ENCODE measurements at regions not wholly inside any gene's neighbourhood (a gene's known extent, or its start where the extent isn't known, plus 50 kb on each side); places are given as distances from the start of the nearest gene placed in this dataset.
"Not testable (repeated sequence)": the region's sequence is repeated elsewhere in the genome, so short reads cannot be mapped to it uniquely, and the experiment has no call there.

DNA sequence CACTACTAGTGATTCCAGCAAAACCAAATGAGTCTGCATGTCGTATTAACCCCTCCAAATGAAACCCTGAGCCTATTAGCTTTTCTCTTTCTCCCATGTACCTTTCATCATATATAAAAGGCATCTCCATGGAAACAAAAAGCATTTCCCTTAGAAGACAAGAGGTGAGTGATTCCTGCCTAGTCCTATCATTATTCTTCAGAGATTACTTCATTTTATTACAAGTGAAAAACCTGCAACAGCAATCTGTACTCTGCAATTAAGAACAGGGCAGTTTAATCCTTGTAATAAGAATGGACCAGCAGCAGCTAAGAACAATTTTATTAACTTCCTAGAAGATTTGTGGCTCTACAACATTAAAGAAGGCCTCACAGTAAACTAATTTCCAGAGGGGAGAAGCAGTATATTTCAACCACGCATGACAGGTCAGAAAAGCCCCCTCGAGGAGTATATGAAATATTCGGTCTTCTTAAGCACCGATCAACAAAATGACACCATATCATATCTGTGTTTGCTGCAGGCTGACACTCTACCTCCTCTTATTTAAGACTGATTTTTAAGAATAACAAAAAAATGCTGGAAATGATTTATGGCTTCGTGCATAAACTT, 132.3 kb upstream of the TFPI start:
- no peaks in the 10 kb centered on the region for H3K27me3 Mint-ChIP-seq
- no peak overlapping the region for H3K27ac Mint-ChIP-seq
- no peak for TF ChIP-seq CTCF (conservative IDR thresholded peaks at IDR 0.05)
- H3K4me1 Mint-ChIP-seq (ENCODE audit: unreplicated experiment), result no peaks in the 10 kb centered on the region
- H3K4me3 Mint-ChIP-seq, result no peak overlapping the region
- no peak for DNase-seq (ENCODE audit: extremely low spot score, unreplicated experiment)
- H3K9me3 Mint-ChIP-seq, result no peaks in the 10 kb centered on the region
- H3K36me3 Mint-ChIP-seq, result no peaks in the 10 kb centered on the region

GRCh38 chr2:187687585-187687984, 133.3 kb upstream of the TFPI start:
- Mint-ChIP-seq H3K4me3 (no peak overlapping the region), H3K4me1 (ENCODE audit: unreplicated experiment) (no peaks in the 10 kb centered on the region), H3K36me3 (no peaks in the 10 kb centered on the region), H3K27me3 (no peaks in the 10 kb centered on the region), H3K27ac (no peak overlapping the region), H3K9me3 (no peaks in the 10 kb centered on the region)
- TF ChIP-seq CTCF (conservative IDR thresholded peaks at IDR 0.05), result no peak
- DNase-seq (ENCODE audit: extremely low spot score, unreplicated experiment), result no peak

- Mint-ChIP-seq H3K9me3 (no peaks in the 10 kb centered on the region), H3K4me3 (no peak overlapping the region), H3K36me3 (no peaks in the 10 kb centered on the region), H3K27ac (no peak overlapping the region), H3K4me1 (ENCODE audit: unreplicated experiment) (no peaks in the 10 kb centered on the region), H3K27me3 (no peaks in the 10 kb centered on the region)
- no peak for DNase-seq (ENCODE audit: extremely low spot score, unreplicated experiment)
- TF ChIP-seq CTCF (conservative IDR thresholded peaks at IDR 0.05), result no peak
These were observed 135.1 kb upstream of the TFPI start for GRCh38 chr2:187689372-187689771.

GRCh38 chr2:187693923-187694322, 139.7 kb upstream of the TFPI start:
- Mint-ChIP-seq H3K27ac (no peak overlapping the region), H3K36me3 (no peaks in the 10 kb centered on the region), H3K27me3 (no peaks in the 10 kb centered on the region), H3K4me1 (ENCODE audit: unreplicated experiment) (no peaks in the 10 kb centered on the region), H3K4me3 (no peak overlapping the region), H3K9me3 (no peaks in the 10 kb centered on the region)
- DNase-seq (ENCODE audit: extremely low spot score, unreplicated experiment), result no peak
- no peak for TF ChIP-seq CTCF (conservative IDR thresholded peaks at IDR 0.05)

DNA sequence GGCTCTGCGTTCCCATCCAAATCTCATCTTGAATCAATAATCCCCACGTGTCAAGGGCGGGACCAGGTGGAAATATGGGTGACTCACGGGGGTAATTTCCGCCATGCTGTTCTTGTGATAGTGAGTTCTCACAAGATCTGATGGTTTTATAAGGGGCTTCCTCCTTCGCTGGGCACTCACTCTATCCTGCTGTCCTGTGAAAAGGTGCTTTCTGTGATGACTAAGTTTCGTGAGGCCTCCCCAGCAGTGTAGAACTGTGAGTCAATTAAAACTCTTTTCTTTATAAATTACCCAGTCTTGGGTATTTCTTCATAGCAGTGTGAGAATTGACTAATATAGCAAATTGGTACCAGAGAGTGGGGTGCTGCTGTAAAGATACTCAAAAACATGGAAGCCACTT, 142.4 kb upstream of the TFPI start:
- not testable (repeated sequence) for DNase-seq (ENCODE audit: extremely low spot score, unreplicated experiment); H3K36me3 Mint-ChIP-seq; H3K4me1 Mint-ChIP-seq (ENCODE audit: unreplicated experiment); H3K9me3 Mint-ChIP-seq; H3K4me3 Mint-ChIP-seq; H3K27me3 Mint-ChIP-seq; H3K27ac Mint-ChIP-seq

GRCh38 chr2:187698374-187699110, 144.3 kb upstream of the TFPI start:
- TF ChIP-seq CTCF (conservative IDR thresholded peaks at IDR 0.05), result no peak
- Mint-ChIP-seq H3K9me3 (no peaks in the 10 kb centered on the region), H3K36me3 (no peaks in the 10 kb centered on the region), H3K27ac (no peak overlapping the region), H3K27me3 (no peaks in the 10 kb centered on the region), H3K4me1 (ENCODE audit: unreplicated experiment) (no peaks in the 10 kb centered on the region), H3K4me3 (no peak overlapping the region)
- DNase-seq (ENCODE audit: extremely low spot score, unreplicated experiment), result no peak

All from type B pancreatic cell (in vitro differentiated cells).